GM12891 (cell line): ENCODE measurements at regions not wholly inside any gene's neighbourhood (a gene's known extent, or its start where the extent isn't known, plus 50 kb on each side); places are given as distances from the start of the nearest gene placed in this dataset.

ENCODE experiments used
- PAX5 ChIP-seq: IDR thresholded peaks from 2 replicates; pipeline ENCODE4 v1.6.1; 2011; ENCODE audit warnings: low read length, moderate library complexity, mild to moderate bottlenecking; ENCODE audit not compliant: insufficient read depth, severe bottlenecking
- POLR2A ChIP-seq: IDR thresholded peaks from 2 replicates; pipeline ENCODE4 v1.6.1; 2011; ENCODE audit warnings: low read depth, low read length, control low read depth

GRCh38 chr21:39034590-39035536, 148.4 kb downstream of the PSMG1 start:
- TF ChIP-seq POLR2A (no peak), PAX5 (no peak)
